Adrenal gland (tissue), 9 donors: ENCODE measurements at regions not wholly inside any gene's neighbourhood (a gene's known extent, or its start where the extent isn't known, plus 50 kb on each side); places are given as distances from the start of the nearest gene placed in this dataset.
"Not testable (repeated sequence)": the region's sequence is repeated elsewhere in the genome, so short reads cannot be mapped to it uniquely, and the experiment has no call there.

ENCODE experiments used
- DNase-seq, 7 donors: peaks; one replicate each; pipeline ENCODE4 v3.0.0-alpha.2; 2019 to 2020
- H3K27ac ChIP-seq, 5 donors: fragments of 200-600 bp; sonication (generic) in 4 of 5; 1 replicate in 3 of 5; 2 replicates in 2 of 5; pipeline versions ENCODE4 v1.5.1 to v1.8.0; 2016 to 2020; ENCODE audit warnings: mild to moderate bottlenecking in 1 of 5
- H3K27me3 ChIP-seq: fragments of 200-600 bp; 2 replicates; pipeline ENCODE4 v1.8.0; 2021
- H3K36me3 ChIP-seq, 2 donors: fragments of 200-600 bp; replicated peaks in 1 of 2; 1 replicate in 1 of 2; 2 replicates in 1 of 2; pipeline versions ENCODE4 v1.5.1 to v1.8.0; 2018 to 2022
- H3K4me1 ChIP-seq, 2 donors: fragments of 200-600 bp; replicated peaks in 1 of 2; 1 replicate in 1 of 2; 2 replicates in 1 of 2; pipeline versions ENCODE4 v1.5.1 to v1.8.0; 2018 to 2021
- H3K4me3 ChIP-seq, 4 donors: fragments of 200-600 bp; sonication (generic) in 3 of 4; one replicate each; pipeline ENCODE4 v1.5.1; 2016 to 2018
- H3K9me3 ChIP-seq, 3 donors: fragments of 200-600 bp; sonication (generic) in 1 of 3; replicated peaks in 1 of 3; 1 replicate in 2 of 3; 2 replicates in 1 of 3; pipeline versions ENCODE4 v1.5.1 to v1.8.0; 2016 to 2021
- CTCF ChIP-seq, 6 experiments: fragments of 450-650 bp in 4 of 6; fragments of 200-600 bp in 2 of 6; sonication (generic) in 1 of 6; IDR thresholded peaks; 1 replicate in 5 of 6; 2 replicates in 1 of 6; pipeline versions ENCODE4 v1.5.1 to v1.8.0; 2016 to 2021; ENCODE audit warnings: antibody characterized with exemption in 6 of 6, mild to moderate bottlenecking in 2 of 6, moderate library complexity in 1 of 6
- POLR2A ChIP-seq, 2 donors: fragments of 450-650 bp; IDR thresholded peaks; one replicate each; pipeline ENCODE4 v1.6.1; 2017; ENCODE audit warnings: antibody characterized with exemption in 2 of 2, mild to moderate bottlenecking in 2 of 2, moderate library complexity in 1 of 2
- WGBS, 4 donors: extraction: QIAGEN DNeasy Blood & Tissue Kit in 2 of 4; methylation state at CpG; one replicate each; pipeline versions ENCODE4 v1.1.5 to v1.1.7; 2013 to 2017; 5-methylcytosine and 5-hydroxymethylcytosine counted together
- intact Hi-C, 2 donors: fragments of 100-400 bp; cut with DNase I; formaldehyde crosslinking; loops; one replicate each; pipeline versions ENCODE4 v1.14.1 to v1.15.0; 2022 to 2023
- donor health status: healthy with polysubstance abuse.
- donor health status: Bipolar disorder and iron deficiency.
- donor health status: DM: yes; HTN: yes; CAD: no.
- donor health status: DM: no; HTN: no; CAD: no.
- donor health status: DM: no; HTN: no; CAD: no.

GRCh38 chr16:34743115-34743514 lies 1283.7 kb downstream of the TP53TG3F start:
- no peak overlapping the region for H3K4me3 ChIP-seq
- 77 to 84% (median 81%) methylated on average over 15 of the region's 15 CpGs for WGBS, 4 donors
- H3K4me1 ChIP-seq = no peaks in the 10 kb centered on the region
- H3K27me3 ChIP-seq = no peaks in the 10 kb centered on the region
- no peak for DNase-seq
- intact Hi-C loops = no loop called here
- peaks cover 0 to 6% (median 0%) of the 10 kb centered on the region in 3 donors for H3K9me3 ChIP-seq
- H3K36me3 ChIP-seq = no peaks in the 10 kb centered on the region
- TF ChIP-seq CTCF (IDR thresholded peaks at IDR 0.05) (no peak), POLR2A (IDR thresholded peaks at IDR 0.05) (no peak)
- no peak overlapping the region for H3K27ac ChIP-seq

- TF ChIP-seq CTCF (IDR thresholded peaks at IDR 0.05) (no peak), POLR2A (IDR thresholded peaks at IDR 0.05) (no peak)
- H3K27me3 ChIP-seq = no peaks in the 10 kb centered on the region
- no peaks in the 10 kb centered on the region for H3K4me1 ChIP-seq
- intact Hi-C loops = no loop called here
- H3K9me3 ChIP-seq = peaks cover 0 to 2% (median 0%) of the 10 kb centered on the region in 3 donors
- WGBS, 4 donors = 73 to 82% (median 74%) methylated on average over 13 of the region's 13 CpGs
- no peaks in the 10 kb centered on the region for H3K36me3 ChIP-seq
- no peak overlapping the region for H3K4me3 ChIP-seq
- H3K27ac ChIP-seq = no peak overlapping the region
- no peak for DNase-seq
Observed at GRCh38 chr16:34758835-34759234, 1299.4 kb downstream of the TP53TG3F start.

- intact Hi-C loops, H3K27me3 ChIP-seq, H3K4me3 ChIP-seq, DNase-seq, H3K9me3 ChIP-seq, H3K36me3 ChIP-seq, H3K4me1 ChIP-seq, H3K27ac ChIP-seq: not testable (repeated sequence)
- 19 to 31% (median 28%) methylated on average over 2 of the region's 2 CpGs for WGBS, 4 donors
Observed at GRCh38 chr16:34791835-34792234, 1332.4 kb downstream of the TP53TG3F start.

- no peak for TF ChIP-seq CTCF (IDR thresholded peaks at IDR 0.05)
- no peak for TF ChIP-seq POLR2A (IDR thresholded peaks at IDR 0.05)
- WGBS, 4 donors = 47 to 72% (median 59%) methylated on average over 40 to 47 of the region's 47 CpGs
- Histone ChIP-seq H3K27ac (no peak overlapping the region), H3K36me3 (no peaks in the 10 kb centered on the region), H3K4me1 (no peaks in the 10 kb centered on the region), H3K27me3 (no peaks in the 10 kb centered on the region), H3K9me3 (no peaks in the 10 kb centered on the region), H3K4me3 (no peak overlapping the region)
- DNase-seq = no peak
- intact Hi-C loops = no loop called here
Observed at GRCh38 chr16:34801875-34802274, 1342.5 kb downstream of the TP53TG3F start.

- H3K9me3 ChIP-seq = no peaks in the 10 kb centered on the region
- WGBS, 4 donors = 48 to 68% (median 53%) methylated on average over 26 to 55 of the region's 55 CpGs
- intact Hi-C loops = no loop called here
Observed at GRCh38 chr16:34802396-34802795, 1343.0 kb downstream of the TP53TG3F start.

More at GRCh38 chr16:34802396-34802795, 1343.0 kb downstream of the TP53TG3F start:
- H3K4me1 ChIP-seq = no peaks in the 10 kb centered on the region
- H3K27ac ChIP-seq = no peak overlapping the region
- no peaks in the 10 kb centered on the region for H3K27me3 ChIP-seq
- no peak for TF ChIP-seq CTCF (IDR thresholded peaks at IDR 0.05)
- TF ChIP-seq POLR2A (IDR thresholded peaks at IDR 0.05) = no peak
- no peak for DNase-seq
- no peak overlapping the region for H3K4me3 ChIP-seq
- no peaks in the 10 kb centered on the region for H3K36me3 ChIP-seq
